Ammon's horn (tissue), 1 donor: ENCODE measurements at regions not wholly inside any gene's neighbourhood (a gene's known extent, or its start where the extent isn't known, plus 50 kb on each side); places are given as distances from the start of the nearest gene placed in this dataset.
A peak's percentile ranks its signal among the peaks of the same experiment; 100 is the strongest.
"Not testable (repeated sequence)": the region's sequence is repeated elsewhere in the genome, so short reads cannot be mapped to it uniquely, and the experiment has no call there.

Experiments used
- DNase-seq: peaks from one replicate; pipeline ENCODE4 v3.0.0-alpha.2; 2016; ENCODE audit warnings: low spot score

DNA sequence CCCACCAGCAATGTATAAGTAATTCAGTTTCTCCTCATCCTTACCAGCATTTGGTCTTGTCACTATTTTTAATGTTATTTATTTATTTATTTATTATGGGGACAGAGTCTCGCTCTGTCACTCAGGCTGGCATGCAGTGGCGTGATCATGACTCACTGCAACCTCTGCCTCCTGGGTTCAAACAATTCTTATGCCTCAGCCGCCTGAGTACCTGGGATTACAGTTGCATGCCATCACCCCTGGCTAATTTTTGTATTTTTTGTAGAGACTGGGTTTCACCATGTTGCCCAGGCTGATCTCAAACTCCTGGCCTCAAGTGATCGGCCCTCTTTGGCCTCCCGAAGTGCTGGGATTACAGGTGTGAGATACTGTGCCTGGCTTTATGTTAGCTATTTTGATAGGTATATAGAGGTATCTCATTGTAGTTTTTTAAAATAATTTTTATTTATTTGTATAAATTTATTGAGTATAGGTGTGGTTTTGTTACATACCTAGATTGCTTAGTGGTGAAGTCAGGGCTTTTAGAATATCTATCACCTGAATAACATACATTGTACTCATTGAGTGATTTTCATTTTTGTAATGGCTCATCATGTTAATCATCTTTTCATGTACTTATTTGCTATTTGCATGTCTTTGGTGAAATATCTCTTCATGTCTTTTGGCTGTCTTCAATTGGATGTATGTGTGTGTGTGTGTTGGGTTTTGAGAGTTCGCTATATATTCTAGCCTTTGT lies 53.3 kb downstream of the TANC2 start:
- no peak for DNase-seq

DNA sequence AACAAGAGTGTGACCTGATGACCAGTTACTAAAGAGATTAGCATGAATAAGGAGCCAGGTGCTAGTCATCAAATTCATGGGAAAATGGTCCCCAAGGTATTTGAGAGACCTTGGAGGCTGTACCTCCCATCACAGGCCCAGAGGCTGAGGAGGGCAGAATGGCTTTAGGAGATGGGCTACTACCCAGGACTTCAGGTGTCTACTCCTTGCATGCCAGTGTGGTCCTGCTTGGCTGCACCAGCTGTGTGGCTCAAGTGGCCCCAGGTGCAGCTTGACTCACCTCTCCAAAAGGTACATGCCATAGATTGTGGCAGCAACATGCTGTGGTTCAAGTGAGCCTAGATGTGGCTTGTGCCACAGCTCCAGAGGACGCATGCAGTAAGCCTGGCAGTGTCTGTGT lies 56.5 kb downstream of the TANC2 start:
- no peak for DNase-seq

GRCh38 chr17:63023049-63023448 lies 57.0 kb downstream of the TANC2 start:
- DNase-seq = no peak

GRCh38 chr17:63024201-63024600 lies 58.2 kb downstream of the TANC2 start:
- DNase-seq = no peak

DNA sequence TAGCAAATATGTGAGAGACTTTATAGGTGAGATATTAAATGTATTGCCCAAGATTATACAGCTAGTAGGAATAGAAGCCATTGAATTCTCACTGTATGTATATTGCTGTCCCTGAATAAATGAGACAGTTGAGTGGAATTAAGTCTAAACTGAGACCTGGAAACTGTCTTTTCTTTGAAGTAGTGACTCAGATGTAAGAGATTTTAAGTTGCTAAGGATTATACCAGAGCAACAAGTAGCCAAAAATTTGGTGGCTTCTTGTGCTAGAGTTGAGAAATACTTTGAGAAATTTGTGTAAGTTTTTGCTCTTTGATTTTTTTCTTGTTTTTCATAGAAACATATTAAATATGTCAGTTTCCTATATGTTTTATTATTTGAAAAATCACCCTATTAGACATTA lies 58.7 kb downstream of the TANC2 start:
- no peak for DNase-seq

DNA sequence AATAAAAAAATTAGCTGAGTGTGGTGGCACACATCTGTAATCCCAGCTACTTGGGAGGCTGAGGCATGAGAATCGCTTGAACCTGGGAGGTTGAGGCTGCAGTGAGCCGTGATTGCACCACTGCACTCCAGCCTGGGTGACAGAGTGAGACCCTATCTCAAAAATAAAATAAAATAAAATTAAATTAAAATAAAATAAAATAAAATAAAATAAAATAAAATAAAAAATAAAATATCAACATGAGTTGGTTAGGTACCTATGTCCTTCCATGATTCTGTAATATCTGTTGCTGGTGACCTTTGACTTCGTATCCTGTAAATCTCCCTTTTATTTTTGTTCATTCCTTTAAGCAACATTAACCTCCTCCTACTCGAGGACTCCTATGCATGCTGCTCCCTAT lies 59.6 kb downstream of the TANC2 start:
- DNase-seq = not testable (repeated sequence)

DNA sequence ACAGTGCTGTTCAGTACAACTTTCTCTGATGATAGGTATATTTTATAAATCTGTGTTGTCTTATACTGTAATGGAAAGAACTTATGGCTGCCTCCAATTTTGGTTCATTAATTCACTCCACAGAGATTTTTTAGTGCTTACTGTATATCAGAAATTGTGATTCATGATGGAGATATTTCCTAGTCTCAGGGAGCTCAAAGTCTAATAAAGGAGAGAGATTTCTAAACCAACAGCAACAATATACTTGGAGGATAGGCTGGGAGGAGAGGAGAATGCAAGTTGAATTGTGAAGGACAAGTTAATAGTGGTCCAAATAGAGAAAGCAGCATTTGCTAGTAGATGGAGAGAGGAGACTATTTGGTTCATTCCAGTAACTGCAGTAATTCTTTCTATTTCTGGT lies 63.5 kb downstream of the TANC2 start:
- no peak for DNase-seq

DNA sequence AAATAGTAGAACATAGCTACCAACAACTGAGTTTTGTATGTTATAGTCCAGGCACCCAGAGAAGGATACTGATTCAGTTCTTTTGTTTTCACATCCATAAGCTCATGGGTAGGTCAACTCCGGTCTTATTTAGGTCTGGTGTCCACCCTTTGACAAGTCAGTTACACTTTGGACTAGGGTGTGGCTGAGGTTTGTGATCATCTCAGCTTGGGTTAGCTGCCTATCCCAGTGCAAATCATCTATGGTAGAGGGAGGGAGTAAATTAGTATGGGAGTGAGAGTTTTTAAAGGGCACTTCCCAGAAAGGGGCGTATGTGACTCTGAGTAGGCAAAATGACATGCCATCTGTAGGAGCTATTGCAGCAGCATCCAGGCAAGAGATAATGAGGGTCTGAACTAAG lies 66.1 kb downstream of the TANC2 start:
- no peak for DNase-seq

DNA sequence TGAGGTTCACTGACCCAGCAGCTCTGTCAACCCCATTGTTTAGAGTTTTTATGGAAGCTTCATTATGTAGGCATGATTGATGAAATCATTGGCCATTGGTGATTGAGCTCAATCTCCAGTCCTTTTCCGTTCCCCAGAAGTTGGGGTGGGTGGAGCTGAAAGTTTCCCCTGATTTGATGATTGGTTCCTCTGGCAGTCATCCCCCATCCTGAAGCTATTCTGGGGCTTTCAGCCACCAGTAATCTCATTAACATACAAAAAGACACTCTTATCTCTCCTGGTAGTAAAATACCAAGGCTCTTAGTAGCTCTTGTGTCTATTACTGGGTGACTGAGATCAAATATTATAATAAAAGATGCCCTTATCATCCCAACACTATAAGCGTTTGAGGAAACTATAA lies 67.1 kb downstream of the TANC2 start:
- no peak for DNase-seq

DNA sequence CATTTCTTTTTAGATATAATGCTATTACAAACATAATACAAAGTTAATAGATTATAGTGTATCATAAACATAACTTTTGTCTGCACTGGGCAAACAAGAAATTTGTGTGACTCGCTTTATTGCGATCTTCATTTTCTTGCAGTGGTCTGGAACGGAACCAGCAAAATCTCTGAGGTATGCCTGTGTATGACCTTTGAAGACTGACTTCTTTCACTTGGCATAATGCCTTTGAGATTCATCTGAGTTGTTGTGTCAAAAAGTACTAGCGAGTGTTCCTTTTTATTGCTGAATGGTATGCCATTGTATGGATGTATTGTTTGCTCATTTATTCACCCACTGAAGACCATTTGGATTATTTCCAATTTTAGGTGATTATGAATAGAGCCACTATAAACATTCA lies 69.2 kb downstream of the TANC2 start:
- no peak for DNase-seq

DNA sequence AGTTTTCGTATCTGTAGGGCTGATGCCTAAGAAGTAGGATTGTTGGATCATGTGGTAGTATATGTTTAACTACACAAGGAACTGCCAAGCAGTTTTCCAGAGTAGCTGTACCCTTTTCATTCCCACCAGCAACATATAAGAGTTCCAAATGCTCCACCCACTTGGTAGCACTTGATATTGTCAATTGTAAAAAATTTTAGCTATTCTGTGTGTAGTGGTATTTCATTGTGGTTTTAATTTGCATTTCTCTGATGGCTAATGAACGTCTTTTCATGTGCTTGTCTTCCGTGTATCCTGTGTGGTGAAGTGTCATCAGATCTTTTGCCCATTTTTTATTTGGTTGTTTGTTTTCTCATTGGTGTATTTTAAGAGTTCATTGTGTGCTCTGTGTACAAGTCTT lies 69.7 kb downstream of the TANC2 start:
- DNase-seq = no peak

DNA sequence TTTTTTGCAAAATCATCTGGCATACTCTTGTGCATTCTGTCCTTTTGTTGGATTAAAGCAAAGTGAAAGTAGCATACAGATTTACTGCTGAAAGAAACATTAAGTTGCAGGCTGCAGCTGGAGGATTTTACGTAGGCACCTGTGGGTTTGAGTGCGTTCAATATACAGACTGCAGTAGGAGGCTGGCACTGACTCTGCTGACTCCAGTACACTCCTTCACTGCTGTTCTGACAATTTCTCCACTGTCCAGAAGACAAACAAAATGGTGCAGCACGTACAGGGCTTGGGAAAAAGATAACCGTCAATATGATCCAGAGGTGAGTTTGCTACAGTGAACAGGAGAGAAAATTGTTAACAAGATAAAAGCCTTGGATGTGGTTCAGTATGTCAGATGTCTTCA lies 73.3 kb downstream of the TANC2 start:
- DNase-seq = peak; percentile 20

- DNase-seq = peak; percentile 5
These were observed 74.0 kb downstream of the TANC2 start for GRCh38 chr17:63039899-63040602.

GRCh38 chr17:63040816-63041215 lies 74.8 kb downstream of the TANC2 start:
- DNase-seq = peak; percentile 6

GRCh38 chr17:63041251-63041650 lies 75.2 kb downstream of the TANC2 start:
- no peak for DNase-seq

DNA sequence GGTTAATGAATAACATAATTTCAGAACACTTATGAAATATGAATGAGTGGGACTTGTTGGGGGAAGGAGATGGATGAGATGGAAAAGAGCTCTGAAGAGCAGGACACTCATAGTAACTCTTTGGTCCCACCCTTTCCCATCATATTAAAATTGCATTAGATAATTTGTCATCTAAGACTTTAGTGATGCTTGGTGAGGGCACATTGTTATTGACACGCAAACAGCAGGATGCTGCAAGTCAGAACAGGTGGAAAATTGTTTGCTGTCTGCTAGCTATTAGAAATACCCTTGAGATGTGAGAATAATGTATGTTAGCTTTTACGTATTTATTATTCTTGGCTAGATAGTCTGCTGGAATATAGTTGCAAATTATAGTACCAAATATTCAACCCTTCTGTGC lies 75.7 kb downstream of the TANC2 start:
- DNase-seq = no peak

GRCh38 chr17:63042256-63042812 lies 76.3 kb downstream of the TANC2 start:
- no peak for DNase-seq

DNA sequence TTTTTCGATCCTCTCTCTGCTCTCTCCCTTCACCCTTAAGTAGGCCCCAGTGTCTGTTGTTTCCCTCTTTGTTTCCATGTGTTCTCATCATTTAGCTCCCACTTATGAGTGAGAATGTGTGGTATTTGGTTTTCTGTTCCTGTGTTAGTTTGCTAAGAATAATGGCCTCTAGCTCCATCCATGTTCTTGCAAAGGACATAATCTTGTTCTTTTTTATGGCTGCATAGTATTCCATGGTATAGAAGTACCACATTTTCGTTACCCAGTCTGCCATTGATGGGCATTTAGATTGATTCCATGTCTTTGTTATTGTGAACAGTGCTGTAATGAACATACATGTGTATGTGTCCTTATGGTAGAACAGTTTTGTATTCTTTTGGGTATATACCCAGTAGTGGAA lies 91.5 kb downstream of the TANC2 start:
- not testable (repeated sequence) for DNase-seq

DNA sequence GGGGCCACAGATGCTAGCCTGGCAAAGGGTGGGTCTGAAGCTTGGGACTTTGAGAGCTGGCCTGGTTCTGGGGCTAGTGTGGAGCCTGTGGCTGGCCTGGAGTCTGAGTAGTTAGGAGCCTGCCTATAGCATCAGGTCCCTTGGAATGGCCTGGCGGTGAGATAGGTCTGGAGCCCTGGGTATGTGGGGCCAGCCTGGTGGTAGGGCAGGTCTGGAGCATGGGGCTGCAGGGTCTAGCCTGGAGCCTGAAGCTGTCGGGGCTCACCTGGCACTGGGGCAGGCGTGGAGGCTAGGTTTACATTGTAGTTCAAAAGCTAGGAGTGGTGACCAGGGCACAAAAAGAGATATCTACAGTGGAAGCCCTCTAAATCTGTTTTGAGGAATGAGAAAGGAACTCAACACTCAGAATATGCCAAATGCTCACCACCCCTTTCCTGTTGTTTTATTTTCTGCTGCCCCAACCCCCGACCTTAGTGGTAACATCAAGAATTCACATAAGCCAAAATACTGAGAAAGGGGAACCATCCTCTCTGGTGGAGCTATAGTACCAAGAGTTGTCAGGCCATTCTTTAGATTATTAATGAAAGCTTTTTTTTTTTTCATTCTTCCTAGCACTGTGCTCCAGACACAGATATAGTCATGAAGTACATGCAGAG lies 100.3 kb downstream of the TANC2 start:
- DNase-seq = no peak

DNA sequence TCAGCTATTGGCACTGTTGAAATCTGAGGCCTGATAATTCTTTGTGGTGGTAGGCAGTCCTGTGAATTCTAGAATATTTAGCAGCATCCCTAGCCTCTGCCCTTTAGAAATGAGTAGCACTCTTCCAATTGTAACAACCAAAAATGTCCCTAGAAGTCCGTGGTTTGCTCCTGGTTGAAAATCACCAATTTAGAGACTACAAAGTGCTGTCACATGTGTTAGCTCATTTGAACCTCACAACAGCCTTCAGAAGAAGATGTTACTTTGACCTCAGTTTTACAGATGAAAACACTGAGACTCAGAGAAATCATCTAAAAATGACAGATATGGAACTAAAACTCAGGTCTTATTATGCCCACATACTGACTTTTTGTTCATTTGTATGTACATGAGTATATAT lies 103.2 kb downstream of the TANC2 start:
- DNase-seq = no peak

DNA sequence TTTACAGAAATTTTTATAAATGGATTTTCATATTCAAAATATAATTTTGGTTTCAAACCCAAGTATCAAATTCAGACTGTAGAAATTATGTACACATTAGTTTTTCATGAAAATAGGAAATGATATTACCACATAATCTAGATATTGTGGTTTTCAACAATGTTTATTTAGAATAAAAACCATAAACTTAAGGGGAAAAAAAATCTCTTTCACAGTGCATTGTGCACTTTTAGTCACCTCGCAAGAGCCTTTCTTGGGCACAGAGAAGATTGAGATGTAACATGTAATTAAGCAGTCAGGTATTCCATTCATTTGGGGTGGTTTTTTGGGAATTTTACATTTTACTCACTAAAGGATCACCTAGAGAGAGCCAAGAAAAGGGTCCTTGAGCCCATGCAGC lies 104.0 kb downstream of the TANC2 start:
- no peak for DNase-seq

DNA sequence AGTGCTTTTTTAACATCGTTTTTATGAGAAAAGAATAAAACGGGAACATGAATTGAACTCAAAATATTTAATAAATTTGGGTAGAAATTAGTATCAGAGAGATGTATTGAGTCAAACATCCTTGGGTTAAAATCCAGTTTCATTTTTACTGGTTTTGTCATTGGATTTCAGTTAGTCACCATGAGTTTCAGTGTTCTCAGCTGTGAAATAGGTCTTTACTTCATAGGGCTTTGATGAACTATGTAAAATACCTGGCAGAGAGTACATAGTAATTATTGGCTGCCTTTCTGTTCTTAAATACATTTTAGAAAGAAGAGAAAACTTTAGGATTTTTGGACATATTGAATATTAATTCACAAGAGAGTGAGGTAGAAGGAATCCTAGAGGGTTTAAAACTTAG lies 105.8 kb downstream of the TANC2 start:
- DNase-seq = no peak

DNA sequence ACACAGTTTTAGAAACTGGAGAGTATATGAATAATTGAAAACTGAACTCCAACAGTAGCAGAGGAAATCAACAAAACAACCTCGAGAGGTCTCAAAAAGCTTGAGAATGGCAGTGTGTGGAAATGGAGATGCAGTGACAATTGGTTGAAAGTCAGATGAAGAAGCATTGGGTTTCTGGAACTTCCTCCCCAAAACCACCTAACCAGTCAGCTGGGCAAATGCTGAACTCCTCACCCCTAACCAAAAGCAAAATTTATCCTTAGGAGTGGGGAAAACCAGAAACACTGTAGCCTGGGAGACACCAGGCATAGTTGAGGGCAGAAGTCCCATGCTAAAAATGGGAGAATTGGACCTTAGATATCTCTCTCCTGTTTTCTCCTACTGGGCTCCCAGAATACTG lies 109.9 kb downstream of the TANC2 start:
- peak; percentile 18 for DNase-seq
